Skeletal muscle satellite cell (primary cell): ENCODE measurements at regions not wholly inside any gene's neighbourhood (a gene's known extent, or its start where the extent isn't known, plus 50 kb on each side); places are given as distances from the start of the nearest gene placed in this dataset.

Experiments
- H3K27me3 ChIP-seq: 2 replicates; pipeline ENCODE4 v1.7.0; 2013; ENCODE audit warnings: low read length; ENCODE audit not compliant: control insufficient read depth, insufficient read depth
- H3K36me3 ChIP-seq: 2 replicates; pipeline ENCODE4 v1.7.0; 2013; ENCODE audit warnings: mild to moderate bottlenecking, control low read depth, low read length; ENCODE audit not compliant: insufficient read depth
- H3K4me1 ChIP-seq: 2 replicates; pipeline ENCODE4 v1.7.0; 2013; ENCODE audit warnings: low read length; ENCODE audit not compliant: control insufficient read depth, insufficient read depth
- H3K4me2 ChIP-seq: 2 replicates; pipeline ENCODE4 v1.7.0; 2013; ENCODE audit warnings: mild to moderate bottlenecking, low read length
- H3K4me3 ChIP-seq: 2 replicates; pipeline ENCODE4 v1.7.0; 2013; ENCODE audit warnings: low read length
- H3K9ac ChIP-seq: 2 replicates; pipeline ENCODE4 v1.7.0; 2013; ENCODE audit warnings: mild to moderate bottlenecking, low read depth, low read length, moderate library complexity
- H3K9me3 ChIP-seq: replicated peaks from 2 replicates; pipeline ENCODE4 v1.7.0; 2013; ENCODE audit warnings: mild to moderate bottlenecking, control low read depth, low read length

- Histone ChIP-seq H3K4me3 (no peak overlapping the region), H3K9ac (peak overlapping the region; percentile 31), H3K4me1 (peaks cover 28% of the 10 kb centered on the region), H3K36me3 (no peaks in the 10 kb centered on the region), H3K4me2 (no peak overlapping the region), H3K27me3 (no peaks in the 10 kb centered on the region), H3K9me3 (no peaks in the 10 kb centered on the region)
Observed at GRCh38 chr5:158431369-158432029, 572.6 kb upstream of the CLINT1 start.

GRCh38 chr5:158430798-158431167, 571.8 kb upstream of the CLINT1 start:
- no peaks in the 10 kb centered on the region for H3K9me3 ChIP-seq
- peaks cover 28% of the 10 kb centered on the region for H3K4me1 ChIP-seq
- no peak overlapping the region for H3K4me3 ChIP-seq
- no peak overlapping the region for H3K9ac ChIP-seq
- no peaks in the 10 kb centered on the region for H3K27me3 ChIP-seq
- no peak overlapping the region for H3K4me2 ChIP-seq
- H3K36me3 ChIP-seq: no peaks in the 10 kb centered on the region

- Histone ChIP-seq H3K27me3 (no peaks in the 10 kb centered on the region), H3K36me3 (no peaks in the 10 kb centered on the region), H3K9ac (no peak overlapping the region)
Observed at GRCh38 chr5:158430166-158430797, 571.3 kb upstream of the CLINT1 start.

GRCh38 chr5:158429564-158429963, 570.6 kb upstream of the CLINT1 start:
- Histone ChIP-seq H3K27me3 (peaks cover under 1% of the 10 kb centered on the region), H3K4me3 (no peak overlapping the region), H3K36me3 (no peaks in the 10 kb centered on the region), H3K9me3 (no peaks in the 10 kb centered on the region), H3K4me1 (peaks cover 18% of the 10 kb centered on the region), H3K4me2 (no peak overlapping the region), H3K9ac (no peak overlapping the region)

More at GRCh38 chr5:158430166-158430797, 571.3 kb upstream of the CLINT1 start:
- Histone ChIP-seq H3K9me3 (no peaks in the 10 kb centered on the region), H3K4me3 (no peak overlapping the region), H3K4me1 (peaks cover 25% of the 10 kb centered on the region), H3K4me2 (no peak overlapping the region)

- Histone ChIP-seq H3K27me3 (peaks cover 14% of the 10 kb centered on the region), H3K4me3 (no peak overlapping the region), H3K9me3 (no peaks in the 10 kb centered on the region), H3K4me1 (peaks cover 4% of the 10 kb centered on the region), H3K36me3 (no peaks in the 10 kb centered on the region), H3K9ac (no peak overlapping the region), H3K4me2 (no peak overlapping the region)
Observed at GRCh38 chr5:158423623-158424200, 564.8 kb upstream of the CLINT1 start.

GRCh38 chr5:158422653-158423515, 563.9 kb upstream of the CLINT1 start:
- no peaks in the 10 kb centered on the region for H3K36me3 ChIP-seq
- peaks cover 4% of the 10 kb centered on the region for H3K4me1 ChIP-seq
- peaks cover 14% of the 10 kb centered on the region for H3K27me3 ChIP-seq

GRCh38 chr5:158421319-158421718, 562.4 kb upstream of the CLINT1 start:
- no peak overlapping the region for H3K9ac ChIP-seq
- no peaks in the 10 kb centered on the region for H3K36me3 ChIP-seq
- H3K4me3 ChIP-seq: no peak overlapping the region
- H3K9me3 ChIP-seq: no peaks in the 10 kb centered on the region
- H3K27me3 ChIP-seq: peaks cover 14% of the 10 kb centered on the region
- peaks cover 4% of the 10 kb centered on the region for H3K4me1 ChIP-seq
- H3K4me2 ChIP-seq: no peak overlapping the region

More at GRCh38 chr5:158422653-158423515, 563.9 kb upstream of the CLINT1 start:
- H3K4me2 ChIP-seq: no peak overlapping the region
- H3K4me3 ChIP-seq: no peak overlapping the region
- H3K9ac ChIP-seq: no peak overlapping the region
- no peaks in the 10 kb centered on the region for H3K9me3 ChIP-seq

GRCh38 chr5:158419186-158419585, 560.2 kb upstream of the CLINT1 start:
- H3K9ac ChIP-seq: no peak overlapping the region
- peaks cover 19% of the 10 kb centered on the region for H3K4me1 ChIP-seq
- no peaks in the 10 kb centered on the region for H3K36me3 ChIP-seq
- H3K4me3 ChIP-seq: no peak overlapping the region
- no peaks in the 10 kb centered on the region for H3K9me3 ChIP-seq
- H3K4me2 ChIP-seq: no peak overlapping the region
- peaks cover 10% of the 10 kb centered on the region for H3K27me3 ChIP-seq

- Histone ChIP-seq H3K36me3 (no peaks in the 10 kb centered on the region), H3K4me2 (peak overlapping the region; percentile 3), H3K9ac (no peak overlapping the region), H3K4me1 (peaks cover 16% of the 10 kb centered on the region), H3K27me3 (no peaks in the 10 kb centered on the region), H3K9me3 (no peaks in the 10 kb centered on the region), H3K4me3 (no peak overlapping the region)
Observed at GRCh38 chr5:158414780-158415179, 555.8 kb upstream of the CLINT1 start.

- no peaks in the 10 kb centered on the region for H3K9me3 ChIP-seq
- no peak overlapping the region for H3K9ac ChIP-seq
- no peak overlapping the region for H3K4me3 ChIP-seq
- H3K4me2 ChIP-seq: peak overlapping the region; percentile 3
- peaks cover 16% of the 10 kb centered on the region for H3K4me1 ChIP-seq
- no peaks in the 10 kb centered on the region for H3K27me3 ChIP-seq
- no peaks in the 10 kb centered on the region for H3K36me3 ChIP-seq
Observed at GRCh38 chr5:158414333-158414762, 555.4 kb upstream of the CLINT1 start.

GRCh38 chr5:158413122-158413680, 554.3 kb upstream of the CLINT1 start:
- Histone ChIP-seq H3K9ac (no peak overlapping the region), H3K36me3 (no peaks in the 10 kb centered on the region), H3K9me3 (no peaks in the 10 kb centered on the region), H3K27me3 (no peaks in the 10 kb centered on the region), H3K4me1 (peaks cover 16% of the 10 kb centered on the region), H3K4me2 (no peak overlapping the region), H3K4me3 (no peak overlapping the region)
